ENCODE measurements at regions not wholly inside any gene's neighbourhood (a gene's known extent, or its start where the extent isn't known, plus 50 kb on each side); places are given as distances from the start of the nearest gene placed in this dataset.

- TF ChIP-seq SUZ12 (IDR thresholded peaks at IDR 0.05; ENCODE audit: extremely low read depth, insufficient read depth, insufficient read length), result no peak
- no peak for TF ChIP-seq YY1 (IDR thresholded peaks at IDR 0.05; ENCODE audit: insufficient read depth, insufficient read length)
Observed at GRCh38 chr9:119071636-119072035, 297.6 kb downstream of the BRINP1 start.
